ENCODE measurements at regions not wholly inside any gene's neighbourhood (a gene's known extent, or its start where the extent isn't known, plus 50 kb on each side); places are given as distances from the start of the nearest gene placed in this dataset.
"Not testable (repeated sequence)": the region's sequence is repeated elsewhere in the genome, so short reads cannot be mapped to it uniquely, and the experiment has no call there.

GRCh38 chr3:22401499-22401898 is 650.5 kb upstream of the ZNF385D start:
- no peak for DNase-seq

GRCh38 chr3:22414239-22414638 is 663.2 kb upstream of the ZNF385D start:
- DNase-seq, result no peak

DNA sequence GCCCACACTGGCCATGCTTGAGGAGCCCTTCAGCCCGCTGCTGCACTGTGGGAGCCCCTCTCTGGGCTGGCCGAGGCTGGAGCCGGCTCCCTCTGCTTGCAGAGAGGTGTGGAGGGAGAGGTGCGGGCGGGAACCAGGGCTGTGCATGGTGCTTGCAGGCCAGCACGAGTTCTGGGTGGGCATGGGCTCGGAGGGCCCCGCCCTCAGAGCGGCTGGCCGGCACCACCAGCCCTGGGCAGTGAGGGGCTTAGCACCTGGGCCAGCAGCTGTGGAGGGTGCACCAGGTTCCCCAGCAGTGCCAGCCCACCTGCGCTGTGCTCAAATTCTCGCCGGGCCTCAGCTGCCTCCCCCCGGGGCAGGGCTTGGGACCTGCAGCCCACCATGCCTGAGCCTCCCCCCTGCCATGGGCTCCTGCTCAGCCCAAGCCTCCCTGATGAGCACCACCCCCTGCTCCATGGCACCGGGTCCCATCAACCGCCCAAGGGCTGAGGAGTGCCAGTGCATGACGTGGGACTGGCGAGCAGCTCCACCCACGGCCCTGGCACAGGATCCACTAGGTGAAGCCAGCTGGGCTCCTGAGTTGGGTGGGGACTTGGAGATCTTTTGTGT is 665.9 kb upstream of the ZNF385D start:
- not testable (repeated sequence) for DNase-seq

DNA sequence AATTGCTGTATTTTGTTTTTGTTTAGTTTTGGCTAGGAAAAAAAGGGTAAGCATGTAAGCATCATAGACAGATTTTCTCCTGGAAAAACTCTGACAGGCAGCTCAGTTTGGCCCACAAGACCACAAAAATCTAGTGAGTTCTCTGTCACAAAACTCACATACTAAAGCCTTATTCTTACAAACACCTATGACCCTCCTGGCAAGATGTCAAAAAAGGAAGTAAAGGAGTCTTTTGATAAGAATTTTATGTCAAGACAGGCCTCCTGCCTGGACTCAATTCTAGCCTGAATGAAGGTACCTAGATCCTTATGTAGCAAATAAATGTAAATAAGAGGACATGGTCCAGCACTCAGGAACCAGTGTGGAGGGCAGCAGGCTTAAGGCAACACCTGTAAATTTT is 668.3 kb upstream of the ZNF385D start:
- no peak for DNase-seq

GRCh38 chr3:22421589-22421988 is 670.6 kb upstream of the ZNF385D start:
- no peak for DNase-seq

DNA sequence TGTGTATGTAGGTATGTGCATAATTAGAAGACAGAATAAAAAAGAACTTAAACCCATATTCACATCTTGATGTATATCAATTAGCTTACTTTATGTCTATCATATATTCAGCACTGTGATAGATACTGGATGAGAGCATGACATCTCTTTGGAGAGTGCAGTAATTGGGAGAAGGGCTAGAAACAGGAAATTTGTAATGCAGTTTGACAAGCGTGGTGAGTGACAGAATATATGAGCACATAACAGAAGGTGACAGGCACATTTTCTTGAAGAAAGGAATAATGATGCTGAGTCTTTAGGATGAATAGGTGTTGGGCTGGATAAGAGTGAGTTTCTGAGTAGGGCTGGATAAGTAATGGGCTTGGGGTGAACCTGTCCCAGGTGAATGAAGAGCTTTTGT is 680.3 kb upstream of the ZNF385D start:
- no peak for DNase-seq

- no peak for DNase-seq
Observed at GRCh38 chr3:22439626-22440025, 688.6 kb upstream of the ZNF385D start.

GRCh38 chr3:22441711-22442110 is 690.7 kb upstream of the ZNF385D start:
- DNase-seq, result no peak

DNA sequence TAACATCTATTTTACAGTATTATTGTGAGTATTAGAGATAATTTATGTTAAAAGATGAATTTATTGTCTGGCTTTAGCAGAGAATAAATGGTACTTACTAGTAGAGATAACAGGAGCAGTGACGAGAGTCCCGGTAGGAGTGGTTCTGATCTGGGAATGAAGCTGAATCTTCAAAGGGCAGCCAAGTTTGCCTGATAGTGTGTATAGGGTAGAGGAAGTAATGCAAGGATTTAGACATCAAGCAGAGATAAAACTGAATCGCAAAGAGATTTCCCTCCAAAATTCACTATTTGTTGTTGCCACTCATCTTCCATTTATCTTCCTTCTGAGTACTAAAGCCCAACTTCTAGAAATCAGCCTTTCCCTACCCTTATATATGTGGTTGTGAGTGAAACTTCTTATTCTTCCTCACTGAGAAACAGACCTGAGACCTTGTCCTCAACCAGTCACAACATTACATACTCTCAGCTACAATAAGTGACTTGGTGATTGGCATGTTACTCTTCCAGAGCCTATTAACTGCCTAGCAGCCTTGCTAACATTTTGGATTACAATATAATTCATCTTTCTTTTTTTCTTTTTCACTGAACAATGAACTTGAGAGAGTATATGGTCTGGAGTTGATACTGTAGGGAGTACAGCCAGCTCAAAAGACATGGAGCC is 692.7 kb upstream of the ZNF385D start:
- DNase-seq, result no peak

DNA sequence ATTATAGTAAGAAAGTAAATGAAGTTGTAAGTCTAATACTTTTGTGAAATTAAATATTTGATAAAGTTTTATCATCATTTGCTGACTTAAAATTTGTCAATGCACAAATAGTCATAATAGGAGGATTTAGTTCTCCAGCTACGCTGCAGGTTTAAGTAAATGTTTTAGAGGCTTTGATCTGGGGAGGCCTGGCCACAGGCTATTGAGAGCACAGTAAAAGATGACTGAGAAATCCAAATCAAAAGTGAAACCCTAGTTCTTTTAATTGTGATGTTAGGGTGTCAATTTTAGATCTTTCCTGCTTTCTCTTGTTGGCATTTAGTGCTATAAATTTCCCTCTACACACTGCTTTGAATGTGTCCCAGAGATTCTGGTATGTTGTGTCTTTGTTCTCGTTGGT is 694.3 kb upstream of the ZNF385D start:
- DNase-seq, result not testable (repeated sequence)

DNA sequence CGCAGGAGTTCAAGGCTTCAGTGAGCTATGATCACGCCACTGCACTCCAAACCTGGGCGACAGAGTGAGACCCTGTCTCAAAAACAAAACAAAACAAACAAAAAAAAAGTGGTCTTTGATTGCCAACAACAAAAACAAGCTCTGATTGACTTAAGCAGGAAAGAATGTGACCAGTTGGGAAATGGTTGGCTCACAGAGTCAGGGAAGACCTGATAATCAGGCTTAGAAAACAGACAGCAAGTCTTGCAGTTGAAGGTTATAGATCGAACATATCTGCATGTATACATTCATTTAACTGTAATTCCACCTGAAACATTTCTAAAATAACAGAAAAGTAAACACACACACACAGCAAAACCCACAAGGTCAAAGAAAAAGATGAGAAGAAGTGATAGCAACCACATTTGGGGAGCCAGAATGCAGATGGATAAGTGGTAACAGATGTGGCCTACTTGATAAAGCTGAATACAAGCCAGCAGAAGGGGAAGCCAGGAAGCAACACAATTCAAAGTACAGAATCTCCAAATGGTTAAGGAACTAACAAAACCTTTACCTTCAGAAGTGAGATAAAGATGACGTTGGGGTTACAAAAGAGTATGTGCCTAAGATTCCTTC is 699.9 kb upstream of the ZNF385D start:
- no peak for DNase-seq

- no peak for DNase-seq
Observed at GRCh38 chr3:22451501-22451900, 700.5 kb upstream of the ZNF385D start.

DNA sequence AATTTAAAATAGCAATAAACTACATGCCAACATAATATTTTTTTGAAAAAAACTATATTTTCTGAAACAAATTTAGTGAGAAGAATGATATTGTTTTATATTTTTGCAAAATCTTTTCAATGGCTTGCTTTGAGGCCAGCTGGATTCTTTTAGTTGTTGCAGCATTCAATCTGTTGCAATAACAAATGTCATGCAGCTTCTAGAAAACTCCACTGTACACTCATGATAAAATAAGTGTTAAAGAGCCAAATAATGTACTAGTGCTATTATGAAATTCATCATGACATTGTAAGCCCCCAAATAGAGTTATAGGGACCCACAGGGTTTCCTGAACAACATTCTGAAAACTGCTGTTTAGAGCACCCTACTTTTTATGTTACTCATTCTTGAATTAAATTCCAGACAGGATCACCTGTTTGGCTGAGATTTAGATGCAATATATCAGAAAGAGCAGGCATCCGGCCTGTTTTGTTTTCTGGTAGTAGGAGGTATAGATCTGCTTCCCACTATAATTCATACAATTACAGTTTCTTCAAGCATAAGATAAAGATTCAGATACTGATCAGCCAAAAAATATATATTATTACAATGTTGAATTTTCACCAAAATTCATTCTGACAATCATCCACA is 703.0 kb upstream of the ZNF385D start:
- no peak for DNase-seq

DNA sequence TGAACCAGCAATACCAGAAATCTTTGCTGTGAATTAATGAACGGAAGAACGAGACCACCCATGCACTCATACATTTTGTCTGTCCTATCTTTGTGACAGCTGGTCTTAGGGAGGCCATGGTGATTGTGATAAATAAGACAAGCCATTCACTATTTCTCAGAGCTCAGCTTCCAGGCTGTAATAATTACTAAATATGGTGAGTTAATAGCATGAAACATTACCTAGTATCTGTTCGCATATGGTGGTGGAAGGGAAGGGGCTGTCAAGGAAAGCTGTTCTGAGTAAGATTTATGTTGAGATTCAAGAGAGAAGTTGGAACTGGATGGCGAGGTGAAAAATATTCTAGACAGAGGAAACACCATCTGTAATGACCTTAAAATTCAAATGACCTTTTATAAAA is 719.0 kb upstream of the ZNF385D start:
- no peak for DNase-seq

DNA sequence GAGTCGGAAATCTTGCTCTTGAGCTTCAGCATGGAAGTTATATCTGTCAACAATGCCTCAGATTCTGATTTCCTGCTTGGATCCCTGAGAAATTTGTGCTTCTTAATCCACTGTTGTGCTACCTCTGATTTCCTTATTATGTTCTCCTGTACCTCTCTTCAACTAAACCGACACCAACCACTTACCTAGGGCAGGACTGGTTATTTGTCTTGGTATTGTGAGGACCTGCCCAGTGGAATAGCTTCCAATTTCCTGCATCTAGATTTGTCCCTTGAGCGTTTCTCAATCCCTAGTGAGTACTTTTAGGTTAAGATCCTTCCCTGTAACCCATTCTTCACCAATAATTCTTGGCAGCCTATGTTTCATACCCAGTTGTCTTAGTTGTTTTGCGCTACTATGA is 720.5 kb upstream of the ZNF385D start:
- no peak for DNase-seq

DNA sequence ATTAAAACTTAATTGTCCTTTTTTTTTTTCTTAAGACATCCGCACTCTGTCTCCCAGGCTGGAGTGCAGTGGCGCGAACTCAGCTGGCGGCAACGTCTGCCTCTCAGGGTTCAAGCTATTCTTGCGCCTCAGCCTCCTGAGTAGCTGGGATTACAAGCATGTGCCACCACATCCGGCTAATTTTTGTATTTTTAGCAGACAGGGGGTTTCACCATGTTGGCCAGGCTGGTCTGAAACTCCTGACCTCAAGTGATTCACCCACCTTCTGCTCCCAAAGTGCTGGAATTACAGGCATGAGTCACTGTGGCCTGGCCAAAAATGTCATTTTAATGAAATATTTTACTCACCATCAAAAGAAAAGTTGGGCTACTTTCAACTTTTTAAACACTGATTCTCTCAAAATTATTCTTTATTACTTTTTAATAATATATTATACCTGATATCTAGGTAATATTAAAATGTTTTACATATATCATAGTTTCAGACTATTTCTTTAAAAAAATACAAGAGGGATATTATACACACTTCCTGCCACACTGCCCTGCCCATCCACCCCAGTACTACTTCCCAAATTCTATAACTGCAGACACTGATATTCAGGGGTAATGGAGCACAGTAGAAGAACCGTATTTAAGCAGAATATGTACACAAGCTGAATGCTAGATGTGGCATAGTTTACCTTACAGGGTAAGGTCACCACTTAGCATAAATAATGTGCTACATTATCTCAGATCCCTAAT is 723.9 kb upstream of the ZNF385D start:
- no peak for DNase-seq

DNA sequence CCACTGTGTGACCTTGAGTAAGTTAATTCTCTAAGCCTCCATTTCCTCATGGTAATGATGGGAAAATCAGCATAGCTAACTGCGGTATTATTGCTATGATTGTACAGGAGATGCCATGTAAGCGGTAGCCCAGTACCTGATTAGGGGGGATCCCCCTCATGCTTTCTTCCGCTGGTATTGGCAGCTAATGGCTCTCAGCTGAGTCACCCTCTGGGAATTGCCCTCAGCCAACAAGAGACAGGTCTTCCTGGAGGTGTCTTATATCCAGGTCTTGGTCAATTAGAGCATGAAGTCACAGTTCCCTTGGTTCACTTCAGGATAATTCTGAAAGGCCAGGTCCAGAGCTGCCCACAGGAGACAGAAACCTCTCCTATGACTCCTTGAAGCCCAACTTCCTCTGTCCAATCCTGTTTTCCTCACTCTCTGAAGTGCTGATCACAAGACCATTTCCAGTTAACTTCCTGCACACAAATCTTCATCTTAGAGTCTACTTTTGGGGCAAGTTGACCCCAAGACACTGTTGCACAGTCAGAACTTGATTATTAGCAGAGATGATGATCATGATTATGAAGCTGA is 724.7 kb upstream of the ZNF385D start:
- no peak for DNase-seq

- DNase-seq, result no peak
Observed at GRCh38 chr3:22476976-22477375, 726.0 kb upstream of the ZNF385D start.

- DNase-seq, result no peak
Observed at GRCh38 chr3:22485954-22486353, 717.2 kb upstream of the UBE2E2 start.

DNA sequence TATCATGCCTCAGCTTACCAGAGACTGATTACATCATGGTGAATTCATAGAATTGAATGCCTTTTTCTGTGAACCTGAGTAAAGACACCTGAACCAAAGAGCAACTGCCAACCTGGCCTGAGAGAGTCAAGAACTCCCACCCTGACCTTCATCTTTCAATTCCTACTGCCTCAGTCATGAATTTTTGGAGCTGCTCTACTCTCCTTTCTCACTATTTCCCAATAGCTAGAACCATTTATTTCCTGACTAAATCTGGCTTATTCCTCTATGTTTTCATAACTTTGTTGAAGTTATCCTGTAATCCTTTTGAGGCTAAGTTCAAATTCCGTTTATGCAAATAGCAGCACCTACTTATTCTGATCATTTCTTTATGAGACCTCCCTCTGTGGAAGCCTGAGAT is 712.4 kb upstream of the UBE2E2 start:
- DNase-seq, result no peak

DNA sequence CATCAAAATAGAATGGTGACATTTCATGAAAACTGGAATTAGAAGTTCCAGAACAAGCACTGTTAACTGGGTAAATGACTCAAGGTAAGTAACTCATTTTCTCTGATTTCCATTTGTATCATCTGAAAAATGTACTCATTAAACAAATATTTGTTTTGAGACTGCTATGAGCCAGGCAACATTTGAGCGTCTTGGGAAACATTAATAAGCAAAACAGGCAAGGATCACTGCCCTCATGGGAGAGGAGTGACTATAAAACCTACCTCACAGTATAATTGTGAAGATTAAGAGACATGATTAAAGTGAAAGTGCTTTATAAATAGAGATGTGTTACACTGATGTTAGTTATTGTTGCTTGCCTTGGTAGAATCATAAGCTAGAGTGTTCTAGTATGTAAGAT is 711.8 kb upstream of the UBE2E2 start:
- no peak for DNase-seq

- no peak for DNase-seq
Observed at GRCh38 chr3:22492342-22492741, 710.8 kb upstream of the UBE2E2 start.

DNA sequence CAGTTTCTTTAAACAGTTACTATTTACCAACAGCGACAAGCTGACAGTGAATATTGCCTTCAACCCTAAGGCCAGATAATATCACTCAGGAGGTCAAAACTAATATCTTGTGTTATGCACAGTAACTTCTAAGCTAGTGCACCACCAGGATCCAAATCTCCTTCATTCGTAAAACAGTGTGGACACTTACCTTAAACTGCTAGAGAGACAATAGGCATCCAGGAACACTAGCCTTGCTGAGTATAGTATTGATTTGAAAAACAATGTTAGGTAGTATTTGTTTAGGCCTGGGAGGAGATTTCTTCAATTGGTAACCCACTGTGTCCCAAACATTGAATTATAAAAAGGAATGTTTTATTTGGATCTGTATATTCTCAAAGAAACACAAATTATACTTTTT is 707.9 kb upstream of the UBE2E2 start:
- no peak for DNase-seq
